HCT116 (cell line): ENCODE measurements at regions not wholly inside any gene's neighbourhood (a gene's known extent, or its start where the extent isn't known, plus 50 kb on each side); places are given as distances from the start of the nearest gene placed in this dataset.

Experiments used
- ATAC-seq: fragments of 200-7000 bp; cut with Tn5 transposase; 2 replicates; pipeline ENCODE4 v1.9.1; 2020; ENCODE audit warnings: mild to moderate bottlenecking, moderate library complexity
- BruUV-seq: library from RNA; stranded (reverse); fragments of 400-500 nt; replicated peaks from 2 replicates; lab custom pipeline; 2021; lab: Mats Ljungman, UMichigan
- CTCF ChIA-PET: fragments of 300-600 bp; sonication (Branson Sonifier 250); formaldehyde crosslinking; loops from one replicate; lab custom pipeline; 2021; ENCODE audit warnings: antibody characterized with exemption; lab: Charles Lee
- POLR2A ChIA-PET: fragments of 300-600, 350-600 bp; sonication (Branson Sonifier 250); formaldehyde crosslinking; loops from one replicate; lab custom pipeline; 2021; ENCODE audit warnings: antibody characterized with exemption; lab: Charles Lee
- RAD21 ChIA-PET, 2 experiments: fragments of 300-600 bp; sonication (Branson Sonifier 250); formaldehyde crosslinking; loops; one replicate each; lab custom pipeline; 2023; ENCODE audit warnings: low total read pairs in 2 of 2; ENCODE audit not compliant: uncharacterized antibody in 2 of 2, unreplicated experiment in 2 of 2, low non-redundant PET in 1 of 2; lab: Charles Lee
- DNase-seq: peaks from one replicate; pipeline ENCODE4 v3.0.0-alpha.2; 2010; ENCODE audit warnings: low read depth, low spot score
- H2AFZ ChIP-seq: fragments of 200-600 bp; shearing (Covaris generic), sonication (generic); 2 replicates; pipeline ENCODE4 v1.6.1; 2017; ENCODE audit warnings: low read depth, mixed run types, mixed read lengths, antibody characterized with exemption, low read length; ENCODE audit not compliant: poor library complexity, severe bottlenecking
- H3K27ac ChIP-seq: 2 replicates; pipeline ENCODE4 v1.5.1; 2012; ENCODE audit warnings: low read depth, low read length
- H3K27me3 ChIP-seq: fragments of 200-600 bp; sonication (generic); 2 replicates; pipeline ENCODE4 v1.6.1; 2016; ENCODE audit warnings: mixed run types, low read length, mixed read lengths; ENCODE audit not compliant: insufficient read depth
- H3K36me3 ChIP-seq, 2 experiments: fragments of 200-500 bp in 1 of 2; fragments of 200-600 bp in 1 of 2; sonication (Bioruptor generic) in 1 of 2; sonication (generic) in 1 of 2; 2 replicates each; pipeline versions ENCODE4 v1.5.1 to v1.6.1; 2014 to 2016; ENCODE audit warnings: low read length in 2 of 2, inconsistent platforms in 1 of 2, mixed read lengths in 1 of 2, mixed run types in 1 of 2; ENCODE audit not compliant: insufficient read depth in 2 of 2, control insufficient read depth in 1 of 2
- H3K4me1 ChIP-seq, 2 experiments: fragments of 200-600 bp in 1 of 2; sonication (generic) in 1 of 2; 2 replicates each; pipeline versions ENCODE4 v1.5.1 to v1.6.1; 2012 to 2017; ENCODE audit warnings: low read length in 2 of 2, inconsistent platforms in 1 of 2, mild to moderate bottlenecking in 1 of 2, mixed read lengths in 1 of 2, mixed run types in 1 of 2, moderate library complexity in 1 of 2; ENCODE audit not compliant: insufficient read depth in 2 of 2, control insufficient read depth in 1 of 2
- H3K4me2 ChIP-seq: fragments of 200-600 bp; sonication (generic); 2 replicates; pipeline ENCODE4 v1.6.1; 2017; ENCODE audit warnings: mixed run types, low read length, mixed read lengths
- H3K4me3 ChIP-seq, 2 experiments: fragments of 200-600 bp in 1 of 2; sonication (generic) in 1 of 2; replicated peaks in 1 of 2; 2 replicates each; pipeline ENCODE4 v1.5.1; 2011 to 2016; ENCODE audit warnings: low read length in 2 of 2, control low read depth in 1 of 2, low read depth in 1 of 2, mild to moderate bottlenecking in 1 of 2, mixed read lengths in 1 of 2, mixed run types in 1 of 2
- H3K79me2 ChIP-seq: fragments of 200-600 bp; sonication (generic); 2 replicates; pipeline ENCODE4 v1.6.1; 2017; ENCODE audit warnings: mild to moderate bottlenecking, mixed run types, low read length, moderate library complexity, mixed read lengths; ENCODE audit not compliant: insufficient read depth
- H3K9ac ChIP-seq: fragments of 200-600 bp; sonication (generic); 2 replicates; pipeline ENCODE4 v1.6.1; 2016; ENCODE audit warnings: low read length, mixed read lengths
- H3K9me2 ChIP-seq: fragments of 200-600 bp; sonication (generic), shearing (Covaris generic); 2 replicates; pipeline ENCODE4 v1.6.1; 2017; ENCODE audit warnings: mixed run types, mild to moderate bottlenecking, moderate library complexity; ENCODE audit not compliant: insufficient read depth
- H3K9me3 ChIP-seq, 2 experiments: fragments of 200-500 bp in 1 of 2; fragments of 200-600 bp in 1 of 2; sonication (Bioruptor generic) in 1 of 2; sonication (generic) in 1 of 2; 2 replicates each; pipeline ENCODE4 v1.6.1; 2014 to 2017; ENCODE audit warnings: low read length in 2 of 2, mixed read lengths in 2 of 2, inconsistent platforms in 1 of 2, low read depth in 1 of 2, mild to moderate bottlenecking in 1 of 2, mixed run types in 1 of 2, moderate library complexity in 1 of 2; ENCODE audit not compliant: control insufficient read depth in 1 of 2, insufficient read depth in 1 of 2
- H4K20me1 ChIP-seq: fragments of 200-600 bp; sonication (generic), shearing (Covaris generic); 2 replicates; pipeline ENCODE4 v1.6.1; 2017; ENCODE audit warnings: mixed run types, mild to moderate bottlenecking, moderate library complexity; ENCODE audit not compliant: insufficient read depth
- CBX3 ChIP-seq: IDR thresholded peaks from 2 replicates; pipeline ENCODE4 v1.6.1; 2012; ENCODE audit warnings: low read depth
- CEBPB ChIP-seq: IDR thresholded peaks from 2 replicates; pipeline ENCODE4 v1.6.1; 2012; ENCODE audit warnings: low read depth
- ELF1 ChIP-seq: IDR thresholded peaks from 2 replicates; pipeline ENCODE4 v1.6.1; 2012; ENCODE audit warnings: low read depth, borderline replicate concordance
- EZH2 ChIP-seq: fragments of 200-600 bp; sonication (generic); IDR thresholded peaks from 2 replicates; pipeline ENCODE4 v1.6.1; 2017; ENCODE audit warnings: antibody characterized with exemption, mixed run types
- EZH2phosphoT487 ChIP-seq: fragments of 200-600 bp; IDR thresholded peaks from 2 replicates; pipeline ENCODE4 v1.6.1; 2018; ENCODE audit warnings: antibody characterized with exemption, borderline replicate concordance
- JUND ChIP-seq: IDR thresholded peaks from 2 replicates; pipeline ENCODE4 v1.6.1; 2012
- POLR2A ChIP-seq: IDR thresholded peaks from 2 replicates; pipeline ENCODE4 v1.7.0; 2011; ENCODE audit warnings: borderline replicate concordance; ENCODE audit not compliant: insufficient read depth, insufficient read length; ENCODE audit errors: extremely low read depth
- RAD21 ChIP-seq: IDR thresholded peaks from 2 replicates; pipeline ENCODE4 v1.6.1; 2012; ENCODE audit warnings: low read depth, mild to moderate bottlenecking
- SIN3A ChIP-seq: IDR thresholded peaks from 2 replicates; pipeline ENCODE4 v1.6.1; 2012; ENCODE audit warnings: low read depth
- SP1 ChIP-seq: IDR thresholded peaks from 2 replicates; pipeline ENCODE4 v1.6.1; 2012; ENCODE audit warnings: low read depth
- SRF ChIP-seq: IDR thresholded peaks from 2 replicates; pipeline ENCODE4 v1.6.1; 2012; ENCODE audit warnings: low read depth
- TCF7L2 ChIP-seq: IDR thresholded peaks from 2 replicates; pipeline ENCODE4 v1.7.0; 2011; ENCODE audit warnings: borderline replicate concordance, inconsistent platforms; ENCODE audit not compliant: insufficient read depth, insufficient read length; ENCODE audit errors: extremely low read depth
- YY1 ChIP-seq: IDR thresholded peaks from 2 replicates; pipeline ENCODE4 v1.6.1; 2011; ENCODE audit warnings: low read length, low read depth, moderate library complexity, mild to moderate bottlenecking; ENCODE audit not compliant: insufficient replicate concordance; ENCODE audit errors: extremely low read depth
- ZFX ChIP-seq: fragments of 450-650 bp; IDR thresholded peaks from 2 replicates; pipeline ENCODE4 v1.6.1; 2017
- ZNF274 ChIP-seq: fragments of 200-500 bp; sonication (Bioruptor generic); IDR thresholded peaks from 2 replicates; pipeline ENCODE4 v1.6.1; 2014; ENCODE audit warnings: mild to moderate bottlenecking, low read depth, low read length, inconsistent platforms
- intact Hi-C: fragments of 100-400 bp; cut with micrococcal nuclease; formaldehyde crosslinking; loops from 2 replicates; pipeline ENCODE4 v1.10.0; 2022
- TF ChIP-seq, protein P1 (sequence below): IDR thresholded peaks from 2 replicates; pipeline ENCODE4 v1.6.1; 2011; ENCODE audit warnings: mild to moderate bottlenecking, low read length, moderate library complexity; ENCODE audit not compliant: insufficient replicate concordance; ENCODE audit errors: extremely low read depth
- TF ChIP-seq, protein P2 (sequence below): IDR thresholded peaks from 2 replicates; pipeline ENCODE4 v1.6.1; 2012
- TF ChIP-seq, protein P3 (sequence below): IDR thresholded peaks from 2 replicates; pipeline ENCODE4 v1.6.1; 2012

DNA sequence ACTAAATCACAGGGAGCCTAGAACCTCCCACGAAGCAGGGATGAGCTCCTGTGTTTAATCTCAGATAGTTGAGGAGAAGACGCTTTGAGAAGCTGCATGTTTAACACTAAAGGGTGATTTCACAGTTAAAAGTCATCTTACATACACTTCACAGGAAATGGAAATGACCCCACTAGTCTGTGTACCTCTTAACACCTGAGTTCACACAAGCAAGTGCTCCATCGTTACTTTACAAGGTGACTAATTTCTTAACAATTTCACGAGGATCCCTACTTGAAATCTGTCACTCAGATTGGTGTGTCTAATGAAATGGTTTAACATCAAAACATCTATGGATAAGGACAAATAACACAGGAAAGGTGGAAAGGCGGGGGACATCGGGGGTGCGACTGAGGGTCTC lies 93.8 kb upstream of the RPS6KA2 start:
- RAD21 ChIA-PET = no interaction called here
- Histone ChIP-seq H4K20me1 (no peaks in the 10 kb centered on the region), H3K4me1 (peaks cover 0 to 6% of the 10 kb centered on the region in 2 experiments; a peak in 1 of 4 replicates), H3K27ac (no peak overlapping the region), H3K9me3 (no peaks in the 10 kb centered on the region), H3K9ac (no peak overlapping the region), H3K36me3 (no peaks in the 10 kb centered on the region), H3K4me3 (no peak overlapping the region), H2AFZ (no peak overlapping the region), H3K79me2 (no peaks in the 10 kb centered on the region), H3K9me2 (no peaks in the 10 kb centered on the region), H3K4me2 (no peak overlapping the region), H3K27me3 (no peaks in the 10 kb centered on the region)
- intact Hi-C loops = no loop called here
- BruUV-seq = no TSS peak
- TF ChIP-seq JUND (no peak), RAD21 (no peak), ZNF274 (no peak), CEBPB (no peak), SIN3A (no peak), EZH2 (no peak), EZH2phosphoT487 (no peak), SP1 (no peak), CBX3 (no peak), POLR2A (no peak), YY1 (no peak), SRF (no peak), ZFX (no peak), TCF7L2 (no peak), ELF1 (no peak)
- TF ChIP-seq, protein P1, sequence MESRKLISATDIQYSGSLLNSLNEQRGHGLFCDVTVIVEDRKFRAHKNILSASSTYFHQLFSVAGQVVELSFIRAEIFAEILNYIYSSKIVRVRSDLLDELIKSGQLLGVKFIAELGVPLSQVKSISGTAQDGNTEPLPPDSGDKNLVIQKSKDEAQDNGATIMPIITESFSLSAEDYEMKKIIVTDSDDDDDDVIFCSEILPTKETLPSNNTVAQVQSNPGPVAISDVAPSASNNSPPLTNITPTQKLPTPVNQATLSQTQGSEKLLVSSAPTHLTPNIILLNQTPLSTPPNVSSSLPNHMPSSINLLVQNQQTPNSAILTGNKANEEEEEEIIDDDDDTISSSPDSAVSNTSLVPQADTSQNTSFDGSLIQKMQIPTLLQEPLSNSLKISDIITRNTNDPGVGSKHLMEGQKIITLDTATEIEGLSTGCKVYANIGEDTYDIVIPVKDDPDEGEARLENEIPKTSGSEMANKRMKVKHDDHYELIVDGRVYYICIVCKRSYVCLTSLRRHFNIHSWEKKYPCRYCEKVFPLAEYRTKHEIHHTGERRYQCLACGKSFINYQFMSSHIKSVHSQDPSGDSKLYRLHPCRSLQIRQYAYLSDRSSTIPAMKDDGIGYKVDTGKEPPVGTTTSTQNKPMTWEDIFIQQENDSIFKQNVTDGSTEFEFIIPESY = no peak
- TF ChIP-seq, protein P2, sequence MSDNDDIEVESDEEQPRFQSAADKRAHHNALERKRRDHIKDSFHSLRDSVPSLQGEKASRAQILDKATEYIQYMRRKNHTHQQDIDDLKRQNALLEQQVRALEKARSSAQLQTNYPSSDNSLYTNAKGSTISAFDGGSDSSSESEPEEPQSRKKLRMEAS = no peak
- TF ChIP-seq, protein P3, sequence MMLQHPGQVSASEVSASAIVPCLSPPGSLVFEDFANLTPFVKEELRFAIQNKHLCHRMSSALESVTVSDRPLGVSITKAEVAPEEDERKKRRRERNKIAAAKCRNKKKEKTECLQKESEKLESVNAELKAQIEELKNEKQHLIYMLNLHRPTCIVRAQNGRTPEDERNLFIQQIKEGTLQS = no peak
- DNase-seq (no peak), ATAC-seq (no peak)
- CTCF ChIA-PET = no interaction called here
- POLR2A ChIA-PET = no interaction called here
